GM12878 (cell line): ENCODE measurements at regions not wholly inside any gene's neighbourhood (a gene's known extent, or its start where the extent isn't known, plus 50 kb on each side); places are given as distances from the start of the nearest gene placed in this dataset.

Experiments
- ATAC-seq: fragments of 200-7000 bp; cut with Tn5 transposase; 3 replicates; pipeline ENCODE4 v1.9.1; 2020; ENCODE audit warnings: mild to moderate bottlenecking, moderate library complexity
- BruUV-seq: library from RNA; stranded (reverse); fragments of 400-500 nt; replicated peaks from 2 replicates; lab custom pipeline; 2021; lab: Mats Ljungman, UMichigan
- CTCF ChIA-PET: fragments of 300-600 bp; sonication (Branson Sonifier 250); formaldehyde crosslinking; extraction: SDS; loops from one replicate; lab custom pipeline; 2021; ENCODE audit warnings: inconsistent platforms; lab: Yijun Ruan, JAX
- POLR2A ChIA-PET: fragments of 350-600 bp; formaldehyde crosslinking; extraction: SDS; loops from one replicate; lab custom pipeline; 2021; ENCODE audit warnings: inconsistent platforms; lab: Charles Lee
- RAD21 ChIA-PET: fragments of 300-600 bp; sonication (Branson Sonifier 250); formaldehyde crosslinking; loops from one replicate; lab custom pipeline; 2023; ENCODE audit warnings: antibody characterized with exemption; ENCODE audit not compliant: unreplicated experiment; lab: Charles Lee
- SMC1A ChIA-PET: fragments of 300-600 bp; sonication (Branson Sonifier 250); formaldehyde crosslinking; loops from one replicate; lab custom pipeline; 2023; ENCODE audit not compliant: unreplicated experiment, uncharacterized antibody; lab: Charles Lee
- DNase-seq: peaks from one replicate; pipeline ENCODE4 v3.0.0-alpha.2; 2011; ENCODE audit warnings: low read depth, low spot score
- FAIRE-seq: peaks from 3 replicates; lab custom pipeline; 2011; peaks lifted over from hg19 to GRCh38; lab: Jason Lieb, UNC
- H2AFZ ChIP-seq: 2 replicates; pipeline ENCODE4 v1.6.0; 2011; ENCODE audit warnings: low read depth, low read length, control low read depth; ENCODE audit not compliant: control insufficient read depth
- H3K27ac ChIP-seq: 2 replicates; pipeline ENCODE4 v1.5.1; 2011; ENCODE audit warnings: control low read depth; ENCODE audit not compliant: control insufficient read depth, insufficient read depth
- H3K27me3 ChIP-seq, 2 experiments: replicated peaks in 1 of 2; 2 replicates each; pipeline versions ENCODE4 v1.6.0 to v1.6.1; 2011; ENCODE audit warnings: low read length in 1 of 2; ENCODE audit not compliant: control insufficient read depth in 2 of 2, insufficient read depth in 2 of 2
- H3K36me3 ChIP-seq, 2 experiments: 2 replicates each; pipeline ENCODE4 v1.5.1; 2011; ENCODE audit warnings: low read length in 1 of 2; ENCODE audit not compliant: control insufficient read depth in 2 of 2, insufficient read depth in 2 of 2
- H3K4me1 ChIP-seq: 2 replicates; pipeline ENCODE4 v1.6.1; 2011; ENCODE audit warnings: mild to moderate bottlenecking, low read length, moderate library complexity, mixed read lengths; ENCODE audit not compliant: control insufficient read depth, insufficient read depth
- H3K4me2 ChIP-seq: 2 replicates; pipeline ENCODE4 v1.6.0; 2011; ENCODE audit warnings: control low read depth; ENCODE audit not compliant: control insufficient read depth, insufficient read depth
- H3K4me3 ChIP-seq: fragments of 200-600 bp; sonication (generic); 2 replicates; pipeline ENCODE4 v1.5.1; 2016
- H3K79me2 ChIP-seq: 2 replicates; pipeline ENCODE4 v1.6.0; 2011; ENCODE audit warnings: low read length; ENCODE audit not compliant: control insufficient read depth, insufficient read depth
- H3K9ac ChIP-seq: 2 replicates; pipeline ENCODE4 v1.8.0; 2011; ENCODE audit warnings: low read length, control low read depth, mixed read lengths; ENCODE audit not compliant: control insufficient read depth, insufficient read depth
- H3K9me3 ChIP-seq: replicated peaks from 3 replicates; pipeline ENCODE4 v1.5.1; 2011; ENCODE audit warnings: mild to moderate bottlenecking, low read length; ENCODE audit not compliant: control insufficient read depth, insufficient read depth
- H4K20me1 ChIP-seq: 2 replicates; pipeline ENCODE4 v1.6.0; 2011; ENCODE audit not compliant: control insufficient read depth, insufficient read depth
- E4F1 ChIP-seq: fragments of 450-650 bp; IDR thresholded peaks from 2 replicates; pipeline ENCODE4 v1.6.1; 2018; ENCODE audit warnings: borderline replicate concordance, mild to moderate bottlenecking; ENCODE audit not compliant: partially characterized antibody
- FOS ChIP-seq: IDR thresholded peaks from 3 replicates; pipeline ENCODE4 v1.6.1; 2011; ENCODE audit warnings: borderline replicate concordance; ENCODE audit not compliant: insufficient read length; ENCODE audit errors: extremely low read depth
- FOXK2 ChIP-seq: fragments of 450-650 bp; IDR thresholded peaks from 2 replicates; pipeline ENCODE4 v1.6.1; 2017; ENCODE audit warnings: mild to moderate bottlenecking, moderate library complexity
- HDAC6 ChIP-seq: fragments of 200-600 bp; sonication (generic); IDR thresholded peaks from one replicate; pipeline ENCODE4 v1.8.0; 2017; ENCODE audit warnings: antibody characterized with exemption; ENCODE audit not compliant: unreplicated experiment
- TAF1 ChIP-seq: IDR thresholded peaks from 2 replicates; pipeline ENCODE4 v1.6.1; 2011; ENCODE audit warnings: mild to moderate bottlenecking, low read depth, low read length, borderline replicate concordance
- WGBS: methylation state at CpG from one replicate; pipeline ENCODE4 v1.1.6; 2016; ENCODE audit warnings: low lambda C conversion rate; ENCODE audit not compliant: insufficient replicate concordance, insufficient coverage; ENCODE audit errors: missing lambda C conversion rate; 5-methylcytosine and 5-hydroxymethylcytosine counted together
- in situ Hi-C: fragments of 300-500 bp; cut with MboI; formaldehyde crosslinking; loops from 9 replicates; pipeline ENCODE4 v1.14.3; 2018; ENCODE audit warnings: mixed read lengths
- intact Hi-C: fragments of 100-400 bp; cut with micrococcal nuclease; formaldehyde crosslinking; loops from one replicate; pipeline ENCODE4 v1.14.2; 2022; ENCODE audit not compliant: unreplicated experiment
- TF ChIP-seq, protein P1 (sequence below): IDR thresholded peaks from 2 replicates; pipeline ENCODE4 v1.6.1; 2011; ENCODE audit warnings: borderline replicate concordance, low read depth, mild to moderate bottlenecking, moderate library complexity, low read length; ENCODE audit not compliant: insufficient read depth, poor library complexity, severe bottlenecking

DNA sequence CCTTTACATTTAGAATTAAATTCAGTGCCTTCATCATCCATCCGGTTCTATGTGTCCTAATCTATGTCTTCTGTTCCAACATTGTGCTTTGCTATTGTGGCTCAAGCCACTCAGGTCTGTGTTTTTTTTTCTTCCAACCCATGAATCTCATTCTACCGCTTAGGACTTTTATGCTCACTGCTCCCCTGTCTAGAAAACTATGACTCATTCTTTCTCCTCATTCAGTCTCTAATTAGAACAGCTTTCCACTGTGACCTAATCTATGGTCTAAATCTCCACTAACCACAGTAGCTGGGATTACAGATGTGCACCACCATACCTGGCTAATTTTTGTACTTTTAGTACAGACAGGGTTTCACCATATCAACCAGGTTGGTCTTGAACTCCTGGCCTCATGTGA lies 418.7 kb downstream of the KCNJ2 start:
- Histone ChIP-seq H3K4me2 (no peak overlapping the region), H4K20me1 (no peaks in the 10 kb centered on the region), H3K79me2 (no peaks in the 10 kb centered on the region), H3K36me3 (no peaks in the 10 kb centered on the region), H3K9ac (no peak overlapping the region), H3K27ac (no peak overlapping the region), H3K27me3 (no peaks in the 10 kb centered on the region), H3K4me1 (no peaks in the 10 kb centered on the region), H2AFZ (no peak overlapping the region), H3K4me3 (no peak overlapping the region), H3K9me3 (no peaks in the 10 kb centered on the region)
- FAIRE-seq (no peak), DNase-seq (no peak), ATAC-seq (no peak)
- POLR2A ChIA-PET: no interaction called here
- CTCF ChIA-PET: interaction anchor here (1.7 kb wide), 1 partner anchor 34 kb away, joined by 3 read pairs; no protein-coding TSS in a partner anchor
- BruUV-seq: no TSS peak
- no peak for TF ChIP-seq FOS
- no peak for TF ChIP-seq FOXK2
- no peak for TF ChIP-seq TAF1
- no peak for TF ChIP-seq HDAC6
- TF ChIP-seq, protein P1, sequence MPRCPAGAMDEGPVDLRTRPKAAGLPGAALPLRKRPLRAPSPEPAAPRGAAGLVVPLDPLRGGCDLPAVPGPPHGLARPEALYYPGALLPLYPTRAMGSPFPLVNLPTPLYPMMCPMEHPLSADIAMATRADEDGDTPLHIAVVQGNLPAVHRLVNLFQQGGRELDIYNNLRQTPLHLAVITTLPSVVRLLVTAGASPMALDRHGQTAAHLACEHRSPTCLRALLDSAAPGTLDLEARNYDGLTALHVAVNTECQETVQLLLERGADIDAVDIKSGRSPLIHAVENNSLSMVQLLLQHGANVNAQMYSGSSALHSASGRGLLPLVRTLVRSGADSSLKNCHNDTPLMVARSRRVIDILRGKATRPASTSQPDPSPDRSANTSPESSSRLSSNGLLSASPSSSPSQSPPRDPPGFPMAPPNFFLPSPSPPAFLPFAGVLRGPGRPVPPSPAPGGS: no peak
- no peak for TF ChIP-seq E4F1
- RAD21 ChIA-PET: no interaction called here
- intact Hi-C loops (no loop called here), in situ Hi-C loops (no loop called here)
- 38% methylated on average over 2 of the region's 2 CpGs for WGBS
- SMC1A ChIA-PET: no interaction called here
